HepG2 (cell line): ENCODE measurements at regions not wholly inside any gene's neighbourhood (a gene's known extent, or its start where the extent isn't known, plus 50 kb on each side); places are given as distances from the start of the nearest gene placed in this dataset.

Source experiments
- ATAC-seq: fragments of 200-7000 bp; cut with Tn5 transposase; 3 replicates; pipeline ENCODE4 v1.9.1; 2020; ENCODE audit warnings: mild to moderate bottlenecking, moderate library complexity
- BruUV-seq: library from RNA; stranded (reverse); fragments of 400-500 nt; replicated peaks from 2 replicates; lab custom pipeline; 2021; lab: Mats Ljungman, UMichigan
- CTCF ChIA-PET: fragments of 300-600 bp; formaldehyde crosslinking; extraction: SDS; loops from one replicate; lab custom pipeline; 2021; ENCODE audit warnings: low total read pairs, inconsistent platforms, low intra/inter-chr PET ratio; lab: Yijun Ruan, JAX
- POLR2A ChIA-PET: fragments of 350-600 bp; sonication (Branson Sonifier 250); formaldehyde crosslinking; loops from one replicate; lab custom pipeline; 2020; ENCODE audit warnings: antibody characterized with exemption, inconsistent platforms; lab: Yijun Ruan, JAX
- DNase-seq: peaks from one replicate; pipeline ENCODE4 v3.0.0-alpha.2; 2015; ENCODE audit warnings: low spot score
- FAIRE-seq: peaks from 3 replicates; lab custom pipeline; 2011; peaks lifted over from hg19 to GRCh38; lab: Jason Lieb, UNC
- H2AFZ ChIP-seq: one replicate; pipeline ENCODE4 v1.6.1; 2011; ENCODE audit warnings: low read length, inconsistent platforms
- H3K27ac ChIP-seq: fragments of 300-600 bp; 3 replicates; pipeline ENCODE4 v1.8.0; 2011; ENCODE audit warnings: mixed run types, mild to moderate bottlenecking, mixed read lengths, low read length, inconsistent platforms; ENCODE audit not compliant: insufficient read depth; ENCODE audit errors: extremely low read length
- H3K27me3 ChIP-seq, 2 experiments: fragments of 200-600 bp in 1 of 2; 2 replicates in 1 of 2; 3 replicates in 1 of 2; pipeline versions ENCODE4 v1.6.0 to v1.8.0; 2011; ENCODE audit warnings: low read length in 2 of 2, mild to moderate bottlenecking in 2 of 2, moderate library complexity in 2 of 2, inconsistent platforms in 1 of 2; ENCODE audit not compliant: insufficient read depth in 2 of 2, control insufficient read depth in 1 of 2
- H3K36me3 ChIP-seq, 2 experiments: fragments of 200-600 bp in 1 of 2; replicated peaks in 1 of 2; 2 replicates in 1 of 2; 3 replicates in 1 of 2; pipeline versions ENCODE4 v1.5.1 to v1.8.0; 2011; ENCODE audit warnings: low read length in 2 of 2, inconsistent platforms in 1 of 2; ENCODE audit not compliant: insufficient read depth in 2 of 2, control insufficient read depth in 1 of 2
- H3K4me1 ChIP-seq: 2 replicates; pipeline ENCODE4 v1.5.1; 2012; ENCODE audit warnings: low read length, inconsistent platforms; ENCODE audit not compliant: insufficient read depth
- H3K4me2 ChIP-seq: 2 replicates; pipeline ENCODE4 v1.6.0; 2011; ENCODE audit warnings: low read depth, low read length, inconsistent platforms
- H3K4me3 ChIP-seq, 3 experiments: fragments of 200-600 bp in 1 of 3; sonication (generic), shearing (Covaris generic) in 1 of 3; replicated peaks in 1 of 3; 2 replicates each; pipeline ENCODE4 v1.5.1; 2011 to 2016; ENCODE audit warnings: low read length in 3 of 3, inconsistent platforms in 2 of 3, low read depth in 2 of 3, mild to moderate bottlenecking in 2 of 3, control low read depth in 1 of 3, mixed read lengths in 1 of 3; ENCODE audit not compliant: insufficient read depth in 1 of 3
- H3K79me2 ChIP-seq: one replicate; pipeline ENCODE4 v1.6.1; 2011; ENCODE audit warnings: low read length, inconsistent platforms; ENCODE audit not compliant: insufficient read depth
- H3K9ac ChIP-seq: 2 replicates; pipeline ENCODE4 v1.6.0; 2011; ENCODE audit warnings: mild to moderate bottlenecking, low read depth, low read length, inconsistent platforms; ENCODE audit not compliant: insufficient read depth
- H3K9me3 ChIP-seq: 2 replicates; pipeline ENCODE4 v1.5.1; 2012; ENCODE audit warnings: mild to moderate bottlenecking, low read length
- H4K20me1 ChIP-seq: 2 replicates; pipeline ENCODE4 v1.6.0; 2011; ENCODE audit warnings: inconsistent platforms, mild to moderate bottlenecking, low read length, moderate library complexity; ENCODE audit not compliant: insufficient read depth
- ZNF354B ChIP-seq: sonication (generic); formaldehyde crosslinking; IDR thresholded peaks from 2 replicates; pipeline ENCODE4 v1.8.0; 2022; ENCODE audit warnings: mild to moderate bottlenecking, missing genetic modification reagents
- ZNF577 ChIP-seq: sonication (generic); formaldehyde crosslinking; IDR thresholded peaks from 2 replicates; pipeline ENCODE4 v1.4.0; 2020; ENCODE audit warnings: mild to moderate bottlenecking, low read depth, missing genetic modification reagents, borderline replicate concordance
- ZXDC ChIP-seq: sonication (generic); formaldehyde crosslinking; IDR thresholded peaks from 2 replicates; pipeline ENCODE4 v1.5.0; 2020; ENCODE audit warnings: mild to moderate bottlenecking, missing genetic modification reagents
- WGBS: methylation state at CpG from one replicate; pipeline ENCODE4 v1.1.6; 2017; ENCODE audit warnings: low lambda C conversion rate; 5-methylcytosine and 5-hydroxymethylcytosine counted together
- in situ Hi-C: cut with HindIII; loops from 2 replicates; pipeline ENCODE4 v1.10.0; 2017; ENCODE audit warnings: low pct_unique_long_range_greater_than_20kb; ENCODE audit not compliant: extremely low pct_ligation_motif_present
- intact Hi-C: fragments of 100-400 bp; cut with micrococcal nuclease; formaldehyde crosslinking; loops from one replicate; pipeline ENCODE4 v1.10.0; 2022; ENCODE audit not compliant: unreplicated experiment
- TF ChIP-seq, protein P1 (sequence below), 2 experiments: sonication (generic) in 1 of 2; formaldehyde crosslinking in 1 of 2; IDR thresholded peaks; 2 replicates each; pipeline versions ENCODE4 v1.6.1 to v1.9.0; 2014 to 2022; ENCODE audit warnings: antibody characterized with exemption in 1 of 2, borderline replicate concordance in 1 of 2, inconsistent platforms in 1 of 2, low read depth in 1 of 2, missing genetic modification reagents in 1 of 2

DNA sequence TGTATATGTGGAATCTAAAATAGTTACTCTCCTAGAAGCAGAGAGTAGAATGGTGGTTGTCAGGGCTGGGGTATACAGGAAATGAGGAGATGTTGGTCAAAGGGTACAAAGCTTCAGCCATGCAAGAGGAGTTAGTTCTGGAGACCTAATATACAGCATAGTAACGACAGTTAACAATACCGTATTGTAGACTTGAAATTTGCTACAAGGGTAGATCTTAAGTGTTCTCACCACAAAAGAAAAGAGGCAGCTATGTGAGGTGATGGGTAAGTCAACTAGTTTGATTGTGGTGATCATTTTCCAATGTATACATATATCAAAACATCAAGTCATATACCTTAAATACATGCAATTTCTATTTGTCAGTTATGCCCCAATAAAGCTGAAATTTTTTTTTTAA is 98.2 kb upstream of the CYP1B1 start (continued):
- TF ChIP-seq, protein P1, sequence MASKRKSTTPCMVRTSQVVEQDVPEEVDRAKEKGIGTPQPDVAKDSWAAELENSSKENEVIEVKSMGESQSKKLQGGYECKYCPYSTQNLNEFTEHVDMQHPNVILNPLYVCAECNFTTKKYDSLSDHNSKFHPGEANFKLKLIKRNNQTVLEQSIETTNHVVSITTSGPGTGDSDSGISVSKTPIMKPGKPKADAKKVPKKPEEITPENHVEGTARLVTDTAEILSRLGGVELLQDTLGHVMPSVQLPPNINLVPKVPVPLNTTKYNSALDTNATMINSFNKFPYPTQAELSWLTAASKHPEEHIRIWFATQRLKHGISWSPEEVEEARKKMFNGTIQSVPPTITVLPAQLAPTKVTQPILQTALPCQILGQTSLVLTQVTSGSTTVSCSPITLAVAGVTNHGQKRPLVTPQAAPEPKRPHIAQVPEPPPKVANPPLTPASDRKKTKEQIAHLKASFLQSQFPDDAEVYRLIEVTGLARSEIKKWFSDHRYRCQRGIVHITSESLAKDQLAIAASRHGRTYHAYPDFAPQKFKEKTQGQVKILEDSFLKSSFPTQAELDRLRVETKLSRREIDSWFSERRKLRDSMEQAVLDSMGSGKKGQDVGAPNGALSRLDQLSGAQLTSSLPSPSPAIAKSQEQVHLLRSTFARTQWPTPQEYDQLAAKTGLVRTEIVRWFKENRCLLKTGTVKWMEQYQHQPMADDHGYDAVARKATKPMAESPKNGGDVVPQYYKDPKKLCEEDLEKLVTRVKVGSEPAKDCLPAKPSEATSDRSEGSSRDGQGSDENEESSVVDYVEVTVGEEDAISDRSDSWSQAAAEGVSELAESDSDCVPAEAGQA (IDR thresholded peaks at IDR 0.05; ENCODE audit: low read depth): no peak
- TF ChIP-seq, protein P1 (CRISPR knock-in tag; IDR thresholded peaks at IDR 0.05; ENCODE audit: borderline replicate concordance): no peak
- no peak for TF ChIP-seq ZXDC (CRISPR knock-in tag)
- TF ChIP-seq, all 625 proteins: peak for 0

DNA sequence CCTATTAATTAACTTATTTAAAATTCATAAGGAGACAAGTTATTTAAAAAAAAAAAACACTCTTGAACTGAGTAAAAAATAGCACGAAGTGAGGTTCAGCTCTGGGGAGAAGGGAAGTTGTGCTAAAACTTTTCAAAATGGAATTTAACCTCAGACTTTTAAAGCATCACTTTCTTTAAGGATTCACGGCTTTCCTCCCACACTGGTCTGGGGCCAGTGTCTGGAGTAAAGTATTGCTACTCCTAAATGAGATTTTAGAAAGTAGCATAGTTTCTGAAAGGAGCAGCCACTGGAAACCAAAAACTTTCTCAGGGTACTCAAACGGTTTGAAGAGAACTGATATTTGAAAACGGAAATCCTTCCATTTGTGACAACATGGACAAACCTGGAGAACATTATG is 97.7 kb upstream of the CYP1B1 start:
- WGBS: 2% methylated on average over 4 of the region's 4 CpGs
- no peak for ATAC-seq
- Histone ChIP-seq H3K79me2 (no peaks in the 10 kb centered on the region), H4K20me1 (no peaks in the 10 kb centered on the region), H2AFZ (no peak overlapping the region), H3K27ac (no peak overlapping the region), H3K4me2 (no peak overlapping the region), H3K36me3 (no peaks in the 10 kb centered on the region), H3K27me3 (peaks cover 0 to 4% of the 10 kb centered on the region in 2 experiments; a peak in 1 of 5 replicates), H3K4me3 (no peak overlapping the region), H3K9ac (no peak overlapping the region), H3K4me1 (no peaks in the 10 kb centered on the region), H3K9me3 (no peaks in the 10 kb centered on the region)
- BruUV-seq: no TSS peak
- TF ChIP-seq ZNF577 (CRISPR knock-in tag) (no peak), ZNF354B (no peak)
- intact Hi-C loops: no loop called here
- ChIA-PET CTCF (no interaction called here), POLR2A (no interaction called here)
- DNase-seq: no peak
- in situ Hi-C loops: no loop called here
- no peak for FAIRE-seq
